PC-3 (cell line): ENCODE measurements at regions not wholly inside any gene's neighbourhood (a gene's known extent, or its start where the extent isn't known, plus 50 kb on each side); places are given as distances from the start of the nearest gene placed in this dataset.
"Not testable (repeated sequence)": the region's sequence is repeated elsewhere in the genome, so short reads cannot be mapped to it uniquely, and the experiment has no call there.

Experiments used
- ATAC-seq: fragments of 200-7000 bp; cut with Tn5 transposase; 2 replicates; pipeline ENCODE4 v1.9.1; 2020; ENCODE audit warnings: mild to moderate bottlenecking, moderate library complexity
- BruUV-seq: library from RNA; stranded (reverse); fragments of 400-500 nt; replicated peaks from 2 replicates; lab custom pipeline; 2021; lab: Mats Ljungman, UMichigan
- CTCF ChIA-PET: fragments of 300-600 bp; sonication (Branson Sonifier 250); formaldehyde crosslinking; loops from one replicate; lab custom pipeline; 2022; ENCODE audit warnings: antibody characterized with exemption; lab: Charles Lee
- POLR2A ChIA-PET: fragments of 300-600 bp; sonication (Branson Sonifier 250); formaldehyde crosslinking; loops from one replicate; lab custom pipeline; 2022; ENCODE audit warnings: antibody characterized with exemption; ENCODE audit not compliant: unreplicated experiment; lab: Charles Lee
- DNase-seq: peaks from one replicate; pipeline ENCODE4 v3.0.0-alpha.2; 2015
- H2AFZ ChIP-seq: fragments of 300-600 bp; sonication (generic); 2 replicates; pipeline ENCODE4 v1.6.0; 2016; ENCODE audit warnings: antibody characterized with exemption, low read length
- H3F3A ChIP-seq: fragments of 300-600 bp; sonication (generic); one replicate; pipeline ENCODE4 v1.6.0; 2017; ENCODE audit warnings: antibody characterized with exemption, low read length, control low read depth, mild to moderate bottlenecking; ENCODE audit not compliant: unreplicated experiment
- H3K27ac ChIP-seq: fragments of 300-600 bp; sonication (generic); 2 replicates; pipeline ENCODE4 v1.5.1; 2016; ENCODE audit warnings: mild to moderate bottlenecking, low read length
- H3K27me3 ChIP-seq: fragments of 300-600 bp; sonication (generic); 2 replicates; pipeline ENCODE4 v1.6.1; 2016; ENCODE audit warnings: low read length, mixed read lengths
- H3K36me3 ChIP-seq: fragments of 300-600 bp; sonication (generic); 2 replicates; pipeline ENCODE4 v1.6.1; 2016; ENCODE audit warnings: low read depth, mixed run types, low read length, mixed read lengths
- H3K4me1 ChIP-seq: fragments of 300-600 bp; sonication (generic); 2 replicates; pipeline ENCODE4 v1.5.1; 2016; ENCODE audit warnings: low read length; ENCODE audit not compliant: insufficient read depth
- H3K4me2 ChIP-seq: fragments of 300-600 bp; sonication (generic); 2 replicates; pipeline ENCODE4 v1.6.0; 2016; ENCODE audit warnings: low read length
- H3K4me3 ChIP-seq: fragments of 300-600 bp; sonication (generic); 2 replicates; pipeline ENCODE4 v1.5.1; 2016; ENCODE audit warnings: mild to moderate bottlenecking, low read length, mixed read lengths
- H3K79me2 ChIP-seq: fragments of 300-600 bp; sonication (generic); 2 replicates; pipeline ENCODE4 v1.6.1; 2017; ENCODE audit warnings: low read length, mixed read lengths
- H3K9ac ChIP-seq: fragments of 300-600 bp; sonication (generic); 2 replicates; pipeline ENCODE4 v1.6.0; 2016; ENCODE audit warnings: mild to moderate bottlenecking, low read length
- H3K9me2 ChIP-seq: fragments of 300-600 bp; sonication (generic); replicated peaks from 2 replicates; pipeline ENCODE4 v1.6.1; 2016; ENCODE audit warnings: mixed run types, low read length, mixed read lengths
- H3K9me3 ChIP-seq: fragments of 300-600 bp; sonication (generic); 2 replicates; pipeline ENCODE4 v1.6.1; 2016; ENCODE audit warnings: low read length, mixed read lengths
- H4K20me1 ChIP-seq: fragments of 300-600 bp; sonication (generic); 2 replicates; pipeline ENCODE4 v1.6.1; 2016; ENCODE audit warnings: low read length, mixed read lengths
- CTCF ChIP-seq: fragments of 300-600 bp; sonication (generic); conservative IDR thresholded peaks from 2 replicates; pipeline ENCODE4 v1.5.1; 2017; ENCODE audit warnings: antibody characterized with exemption, low read depth, mild to moderate bottlenecking, low read length
- EZH2 ChIP-seq: fragments of 300-600 bp; sonication (generic); IDR thresholded peaks from one replicate; pipeline ENCODE4 v1.6.1; 2017; ENCODE audit warnings: antibody characterized with exemption, mild to moderate bottlenecking, low read length; ENCODE audit not compliant: unreplicated experiment
- EZH2phosphoT487 ChIP-seq: fragments of 300-600 bp; sonication (generic); IDR thresholded peaks from 2 replicates; pipeline ENCODE4 v1.6.1; 2018; ENCODE audit warnings: mild to moderate bottlenecking, antibody characterized with exemption, low read length, borderline replicate concordance
- intact Hi-C: fragments of 100-400 bp; cut with micrococcal nuclease; formaldehyde crosslinking; loops from 2 replicates; pipeline ENCODE4 v1.9.0; 2023

DNA sequence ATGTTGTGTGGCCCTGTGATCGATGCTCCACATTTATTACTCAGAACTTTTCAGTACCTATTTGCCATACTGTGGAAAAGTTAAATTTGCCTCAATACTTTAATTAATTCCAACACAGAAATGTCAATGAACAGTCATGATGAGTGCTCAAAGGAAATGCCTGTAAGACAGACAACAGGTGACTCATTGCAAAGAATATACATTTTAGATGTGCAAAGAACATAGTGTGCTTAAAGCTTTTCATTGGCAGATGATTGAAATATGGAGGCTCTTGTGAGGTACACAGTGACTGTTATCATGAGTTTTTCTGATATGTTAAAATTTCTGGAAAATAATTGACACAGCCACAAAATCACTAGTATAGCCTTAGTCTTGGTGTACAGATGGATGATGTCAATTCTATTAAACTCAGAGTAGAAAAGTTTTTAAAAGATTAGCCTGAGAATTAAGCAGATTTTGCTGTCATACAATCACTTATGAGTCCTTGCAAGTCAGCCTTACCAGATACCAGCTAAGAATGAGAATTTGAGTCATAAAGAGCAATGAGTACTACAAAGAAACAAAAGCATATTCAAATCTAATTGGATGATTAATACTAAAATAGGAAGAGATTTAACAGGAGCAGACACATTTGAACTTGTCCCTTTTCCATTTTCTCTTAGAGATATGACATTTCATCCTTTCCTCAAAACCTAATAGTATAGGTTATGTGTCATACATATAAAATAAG is 544.1 kb downstream of the KCNH5 start:
- no peaks in the 10 kb centered on the region for H3K36me3 ChIP-seq
- H3K9me3 ChIP-seq, result 0 out of 2 replicates have a peak, but pooled peaks cover 11% of the 10 kb centered on the region
- no peaks in the 10 kb centered on the region for H3F3A ChIP-seq
- H3K4me3 ChIP-seq, result no peak overlapping the region
- intact Hi-C loops, result no loop called here
- ATAC-seq (no peak), DNase-seq (no peak)
- ChIA-PET POLR2A (no interaction called here), CTCF (no interaction called here)
- no TSS peak for BruUV-seq
- no peak overlapping the region for H3K27ac ChIP-seq
- H3K79me2 ChIP-seq, result no peaks in the 10 kb centered on the region
- no peak overlapping the region for H3K4me2 ChIP-seq
- H3K27me3 ChIP-seq, result no peaks in the 10 kb centered on the region
- H4K20me1 ChIP-seq, result no peaks in the 10 kb centered on the region
- TF ChIP-seq EZH2, result no peak
- TF ChIP-seq CTCF, result no peak
- no peak for TF ChIP-seq EZH2phosphoT487
- no peaks in the 10 kb centered on the region for H3K9me2 ChIP-seq
- H3K9ac ChIP-seq, result no peak overlapping the region
- H3K4me1 ChIP-seq, result no peaks in the 10 kb centered on the region
- H2AFZ ChIP-seq, result no peak overlapping the region

DNA sequence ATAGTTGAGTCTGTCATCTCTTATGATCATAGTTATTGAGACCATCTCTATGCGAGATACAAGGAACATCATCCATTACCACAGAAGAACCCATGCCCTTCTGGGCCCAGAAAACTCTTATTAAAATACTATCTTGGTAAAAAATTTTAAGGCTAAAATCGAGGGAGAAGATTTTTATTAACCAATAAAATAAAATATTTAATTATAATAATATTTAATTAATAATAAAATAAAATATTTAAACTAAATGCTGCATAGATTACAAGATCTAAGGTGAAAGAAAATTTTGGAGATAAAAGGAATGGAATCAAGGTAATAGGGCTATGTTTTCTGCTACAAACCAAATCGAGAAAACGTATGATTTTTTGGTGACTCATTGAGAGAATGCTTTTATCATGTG is 540.2 kb downstream of the KCNH5 start:
- CTCF ChIA-PET, result no interaction called here
- intact Hi-C loops, result no loop called here
- no peak for TF ChIP-seq CTCF
- no peak for TF ChIP-seq EZH2
- TF ChIP-seq EZH2phosphoT487, result no peak
- H3K4me3 ChIP-seq, result no peak overlapping the region
- H3K27me3 ChIP-seq, result no peaks in the 10 kb centered on the region
- H3K9me3 ChIP-seq, result no peaks in the 10 kb centered on the region
- POLR2A ChIA-PET, result no interaction called here
- H3K4me2 ChIP-seq, result no peak overlapping the region
- H3F3A ChIP-seq, result no peaks in the 10 kb centered on the region
- DNase-seq, result no peak
- no peak for ATAC-seq
- no peaks in the 10 kb centered on the region for H3K9me2 ChIP-seq
- H3K9ac ChIP-seq, result no peak overlapping the region
- H2AFZ ChIP-seq, result no peak overlapping the region
- no peak overlapping the region for H3K27ac ChIP-seq
- H4K20me1 ChIP-seq, result no peaks in the 10 kb centered on the region
- no peaks in the 10 kb centered on the region for H3K79me2 ChIP-seq
- H3K36me3 ChIP-seq, result no peaks in the 10 kb centered on the region
- H3K4me1 ChIP-seq, result no peaks in the 10 kb centered on the region
- BruUV-seq, result no TSS peak

- H2AFZ ChIP-seq, H3K9me3 ChIP-seq, H3K27me3 ChIP-seq, H4K20me1 ChIP-seq, H3K4me2 ChIP-seq, H3K9ac ChIP-seq, H3K4me1 ChIP-seq, H3F3A ChIP-seq, DNase-seq, POLR2A ChIA-PET, intact Hi-C loops, BruUV-seq, H3K9me2 ChIP-seq, CTCF ChIA-PET, H3K79me2 ChIP-seq, ATAC-seq, H3K27ac ChIP-seq, H3K4me3 ChIP-seq, H3K36me3 ChIP-seq: not testable (repeated sequence)
Measured at GRCh38 chr14:62521309-62521708, 523.9 kb downstream of the KCNH5 start.
